Chondrocyte (in vitro differentiated cells): ENCODE measurements at regions not wholly inside any gene's neighbourhood (a gene's known extent, or its start where the extent isn't known, plus 50 kb on each side); places are given as distances from the start of the nearest gene placed in this dataset.

Experiments
- DNase-seq: peaks from one replicate; pipeline ENCODE4 v3.0.0; 2021; ENCODE audit warnings: mixed read lengths, low spot score
- H3K27ac Mint-ChIP-seq: one replicate; pipeline ENCODE4 v1.8.0; 2021; ENCODE audit warnings: mild to moderate bottlenecking, moderate library complexity, mixed read lengths; ENCODE audit not compliant: unreplicated experiment
- H3K27me3 Mint-ChIP-seq: 2 replicates; pipeline ENCODE4 v1.8.0; 2021; ENCODE audit warnings: low read depth, mixed read lengths
- H3K36me3 Mint-ChIP-seq: 2 replicates; pipeline ENCODE4 v1.8.0; 2021; ENCODE audit warnings: low read depth, mixed read lengths
- H3K4me1 Mint-ChIP-seq: 2 replicates; pipeline ENCODE4 v1.8.0; 2021; ENCODE audit warnings: low read depth, mild to moderate bottlenecking, mixed read lengths
- H3K4me3 Mint-ChIP-seq: one replicate; pipeline ENCODE4 v1.8.0; 2021; ENCODE audit warnings: mild to moderate bottlenecking, moderate library complexity, mixed read lengths; ENCODE audit not compliant: unreplicated experiment
- H3K9me3 Mint-ChIP-seq: 2 replicates; pipeline ENCODE4 v1.8.0; 2021; ENCODE audit warnings: low read depth, mixed read lengths
- CTCF ChIP-seq: fragments of 200-600 bp; sonication (generic); IDR thresholded peaks from 2 replicates; pipeline ENCODE4 v1.5.0; 2021; ENCODE audit warnings: antibody characterized with exemption, mild to moderate bottlenecking, moderate library complexity

- Mint-ChIP-seq H3K4me1 (no peaks in the 10 kb centered on the region), H3K36me3 (no peaks in the 10 kb centered on the region), H3K27ac (no peak overlapping the region), H3K4me3 (no peak overlapping the region), H3K9me3 (peaks cover 8% of the 10 kb centered on the region), H3K27me3 (peaks cover 3% of the 10 kb centered on the region)
- peak; percentile 53 for DNase-seq
- no peak for TF ChIP-seq CTCF
These were observed 249.8 kb upstream of the PPP2R2D start for GRCh38 chr10:131650771-131651673.

DNA sequence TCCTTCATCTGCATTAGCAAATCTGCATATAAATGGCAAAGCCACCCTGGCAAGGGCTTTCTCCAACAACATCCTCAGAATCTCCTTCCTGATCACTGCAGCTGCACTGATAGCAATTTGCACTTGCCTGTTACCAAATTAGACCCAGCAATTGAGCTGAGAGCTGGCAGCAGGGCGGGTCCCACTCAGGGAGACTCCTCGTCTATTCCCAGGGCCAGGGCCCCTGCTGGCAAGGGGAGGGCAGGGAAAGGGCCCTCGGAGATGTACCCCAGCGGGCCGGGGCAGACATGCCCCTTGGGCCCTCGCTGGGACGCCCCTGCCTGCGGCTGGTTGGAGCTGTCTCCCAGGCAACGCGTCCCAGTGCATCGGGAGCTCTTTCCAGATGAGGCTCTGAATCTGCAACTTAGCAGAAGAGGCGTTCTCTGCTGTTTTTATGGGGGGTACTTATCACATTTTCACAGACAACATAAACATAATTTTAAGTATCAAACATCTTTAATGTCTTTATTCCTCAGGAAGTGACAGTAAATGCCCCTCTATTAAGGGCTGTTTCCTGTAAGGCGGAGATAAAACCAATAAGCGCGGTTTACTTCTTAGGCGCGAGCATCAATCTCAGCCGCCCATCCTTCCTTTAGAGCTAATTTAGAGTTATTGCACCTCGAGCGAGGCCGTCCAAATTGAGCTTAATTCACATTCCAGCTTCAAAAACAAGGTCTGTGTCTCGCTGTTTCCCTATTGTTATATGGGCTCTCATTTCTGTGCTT, 249.0 kb upstream of the PPP2R2D start:
- Mint-ChIP-seq H3K27ac (no peak overlapping the region), H3K4me1 (no peaks in the 10 kb centered on the region), H3K9me3 (peaks cover 3% of the 10 kb centered on the region), H3K27me3 (peaks cover 3% of the 10 kb centered on the region), H3K36me3 (no peaks in the 10 kb centered on the region), H3K4me3 (no peak overlapping the region)
- TF ChIP-seq CTCF: no peak
- no peak for DNase-seq

DNA sequence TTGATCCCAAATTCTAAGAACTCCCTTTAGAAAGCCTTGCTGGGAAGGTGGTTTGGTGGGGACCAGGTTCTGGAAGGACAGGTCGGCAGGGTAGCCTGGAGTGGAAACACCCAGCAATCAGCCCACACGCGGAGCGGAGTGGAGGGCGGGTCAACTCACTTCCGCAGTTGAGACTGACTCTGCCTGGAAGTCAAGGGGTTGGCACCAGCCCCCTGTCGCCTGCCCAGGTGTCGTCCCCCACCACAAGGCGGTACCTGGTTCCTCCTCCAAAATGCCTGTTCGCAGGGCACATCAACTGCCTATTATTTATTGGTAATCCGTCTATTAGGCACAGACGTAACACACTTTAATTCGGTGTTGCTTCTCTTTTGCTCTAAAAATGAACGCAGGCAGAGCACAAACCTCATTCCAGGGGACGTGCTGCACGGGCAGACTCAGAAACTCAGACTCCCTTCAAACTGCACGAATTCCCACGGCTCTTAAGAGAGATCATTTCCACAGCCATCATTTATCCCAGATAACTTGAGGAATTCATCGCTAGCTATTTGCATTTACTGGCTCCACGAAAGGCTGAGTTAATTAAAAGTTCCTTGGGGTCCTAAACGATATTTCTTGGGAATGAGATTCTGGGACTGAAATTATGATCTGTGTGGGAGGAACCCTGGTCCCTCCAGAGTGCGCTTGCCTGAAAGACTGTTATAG, 248.2 kb upstream of the PPP2R2D start:
- TF ChIP-seq CTCF: no peak
- Mint-ChIP-seq H3K36me3 (no peaks in the 10 kb centered on the region), H3K27me3 (peaks cover 3% of the 10 kb centered on the region), H3K9me3 (peaks cover 3% of the 10 kb centered on the region), H3K27ac (no peak overlapping the region), H3K4me1 (no peaks in the 10 kb centered on the region), H3K4me3 (no peak overlapping the region)
- peak; percentile 56 for DNase-seq

- TF ChIP-seq CTCF: no peak
These were observed 247.7 kb upstream of the PPP2R2D start for GRCh38 chr10:131653140-131653539.

More at GRCh38 chr10:131653140-131653539, 247.7 kb upstream of the PPP2R2D start:
- Mint-ChIP-seq H3K9me3 (peaks cover 3% of the 10 kb centered on the region), H3K27ac (no peak overlapping the region), H3K27me3 (peaks cover 3% of the 10 kb centered on the region), H3K4me1 (no peaks in the 10 kb centered on the region), H3K36me3 (no peaks in the 10 kb centered on the region), H3K4me3 (no peak overlapping the region)
- peak; percentile 64 for DNase-seq
